Hepatocyte (in vitro differentiated cells): ENCODE measurements at regions not wholly inside any gene's neighbourhood (a gene's known extent, or its start where the extent isn't known, plus 50 kb on each side); places are given as distances from the start of the nearest gene placed in this dataset.

ENCODE experiments used
- EZH2 ChIP-seq: fragments of 200-600 bp; sonication (generic); IDR thresholded peaks from 2 replicates; pipeline ENCODE4 v1.6.1; 2016; ENCODE audit warnings: antibody characterized with exemption, mild to moderate bottlenecking, borderline replicate concordance
- EZH2phosphoT487 ChIP-seq: fragments of 200-600 bp; sonication (generic); IDR thresholded peaks from one replicate; pipeline ENCODE4 v1.6.1; 2018; ENCODE audit warnings: antibody characterized with exemption, mild to moderate bottlenecking, low read depth, moderate library complexity; ENCODE audit not compliant: unreplicated experiment, severe bottlenecking
- TF ChIP-seq, protein P1 (sequence below): fragments of 200-600 bp; sonication (generic); IDR thresholded peaks from 2 replicates; pipeline ENCODE4 v1.5.1; 2016; ENCODE audit warnings: antibody characterized with exemption, mild to moderate bottlenecking; ENCODE audit not compliant: poor library complexity

DNA sequence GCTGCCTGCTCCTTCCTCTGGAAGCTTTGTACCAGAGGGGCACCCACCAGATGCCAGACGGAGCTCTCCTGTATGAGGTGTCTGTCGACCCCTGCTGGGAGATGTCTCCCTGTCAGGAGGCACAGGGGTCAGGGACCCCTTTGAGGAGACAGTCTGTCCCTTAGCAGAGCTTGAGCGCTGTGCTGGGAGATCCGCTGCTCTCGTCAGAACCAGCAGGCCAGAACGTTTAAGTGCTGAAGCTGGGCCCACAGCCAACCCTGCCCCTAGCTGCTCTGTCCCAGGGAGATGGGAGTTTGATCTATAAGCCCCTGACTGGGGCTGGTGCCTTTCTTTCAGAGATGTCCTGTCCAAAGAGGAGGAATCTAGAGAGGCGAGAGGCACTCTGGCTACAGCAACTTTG, 260.3 kb upstream of the GPRIN3 start:
- TF ChIP-seq EZH2 (no peak), EZH2phosphoT487 (no peak)
- TF ChIP-seq, protein P1, sequence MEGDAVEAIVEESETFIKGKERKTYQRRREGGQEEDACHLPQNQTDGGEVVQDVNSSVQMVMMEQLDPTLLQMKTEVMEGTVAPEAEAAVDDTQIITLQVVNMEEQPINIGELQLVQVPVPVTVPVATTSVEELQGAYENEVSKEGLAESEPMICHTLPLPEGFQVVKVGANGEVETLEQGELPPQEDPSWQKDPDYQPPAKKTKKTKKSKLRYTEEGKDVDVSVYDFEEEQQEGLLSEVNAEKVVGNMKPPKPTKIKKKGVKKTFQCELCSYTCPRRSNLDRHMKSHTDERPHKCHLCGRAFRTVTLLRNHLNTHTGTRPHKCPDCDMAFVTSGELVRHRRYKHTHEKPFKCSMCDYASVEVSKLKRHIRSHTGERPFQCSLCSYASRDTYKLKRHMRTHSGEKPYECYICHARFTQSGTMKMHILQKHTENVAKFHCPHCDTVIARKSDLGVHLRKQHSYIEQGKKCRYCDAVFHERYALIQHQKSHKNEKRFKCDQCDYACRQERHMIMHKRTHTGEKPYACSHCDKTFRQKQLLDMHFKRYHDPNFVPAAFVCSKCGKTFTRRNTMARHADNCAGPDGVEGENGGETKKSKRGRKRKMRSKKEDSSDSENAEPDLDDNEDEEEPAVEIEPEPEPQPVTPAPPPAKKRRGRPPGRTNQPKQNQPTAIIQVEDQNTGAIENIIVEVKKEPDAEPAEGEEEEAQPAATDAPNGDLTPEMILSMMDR, result no peak
